Endothelial cell (in vitro differentiated cells): ENCODE measurements at regions not wholly inside any gene's neighbourhood (a gene's known extent, or its start where the extent isn't known, plus 50 kb on each side); places are given as distances from the start of the nearest gene placed in this dataset.

Experiments
- DNase-seq: peaks from one replicate; pipeline ENCODE4 v3.0.0; 2021; ENCODE audit warnings: low spot score
- H3K27ac Mint-ChIP-seq: one replicate; pipeline ENCODE4 v1.8.0; 2021; ENCODE audit warnings: mixed read lengths, inconsistent platforms; ENCODE audit not compliant: unreplicated experiment
- H3K27me3 Mint-ChIP-seq: one replicate; pipeline ENCODE4 v1.8.0; 2021; ENCODE audit warnings: mild to moderate bottlenecking, moderate library complexity, mixed read lengths, inconsistent platforms; ENCODE audit not compliant: unreplicated experiment
- H3K36me3 Mint-ChIP-seq: one replicate; pipeline ENCODE4 v1.8.0; 2021; ENCODE audit warnings: mild to moderate bottlenecking, low read depth, mixed read lengths, inconsistent platforms; ENCODE audit not compliant: unreplicated experiment
- H3K4me1 Mint-ChIP-seq: one replicate; pipeline ENCODE4 v1.8.0; 2021; ENCODE audit warnings: mild to moderate bottlenecking, mixed read lengths, inconsistent platforms; ENCODE audit not compliant: unreplicated experiment
- H3K4me3 Mint-ChIP-seq: one replicate; pipeline ENCODE4 v1.8.0; 2021; ENCODE audit warnings: mild to moderate bottlenecking, mixed read lengths, inconsistent platforms; ENCODE audit not compliant: unreplicated experiment
- H3K9me3 Mint-ChIP-seq: one replicate; pipeline ENCODE4 v1.8.0; 2021; ENCODE audit warnings: mixed read lengths, inconsistent platforms; ENCODE audit not compliant: unreplicated experiment
- CTCF ChIP-seq: fragments of 200-600 bp; sonication (generic); IDR thresholded peaks from one replicate; pipeline ENCODE4 v1.5.0; 2021; ENCODE audit warnings: antibody characterized with exemption; ENCODE audit not compliant: unreplicated experiment

- H3K4me1 Mint-ChIP-seq, result no peaks in the 10 kb centered on the region
- H3K27ac Mint-ChIP-seq, result no peak overlapping the region
- H3K9me3 Mint-ChIP-seq, result no peaks in the 10 kb centered on the region
- DNase-seq, result no peak
- TF ChIP-seq CTCF, result no peak
- no peaks in the 10 kb centered on the region for H3K36me3 Mint-ChIP-seq
- H3K27me3 Mint-ChIP-seq, result no peaks in the 10 kb centered on the region
- no peak overlapping the region for H3K4me3 Mint-ChIP-seq
Measured at GRCh38 chr12:30092983-30093617, 309.4 kb upstream of the TMTC1 start.

- Mint-ChIP-seq H3K36me3 (no peaks in the 10 kb centered on the region), H3K27ac (no peak overlapping the region), H3K4me1 (no peaks in the 10 kb centered on the region), H3K27me3 (no peaks in the 10 kb centered on the region), H3K9me3 (no peaks in the 10 kb centered on the region), H3K4me3 (no peak overlapping the region)
- no peak for TF ChIP-seq CTCF
- DNase-seq, result no peak
Measured at GRCh38 chr12:30090258-30090657, 306.5 kb upstream of the TMTC1 start.

GRCh38 chr12:30088259-30088995 lies 304.7 kb upstream of the TMTC1 start:
- Mint-ChIP-seq H3K9me3 (no peaks in the 10 kb centered on the region), H3K27ac (no peak overlapping the region), H3K4me3 (no peak overlapping the region), H3K36me3 (no peaks in the 10 kb centered on the region), H3K4me1 (no peaks in the 10 kb centered on the region), H3K27me3 (no peaks in the 10 kb centered on the region)
- no peak for TF ChIP-seq CTCF
- DNase-seq, result no peak

- Mint-ChIP-seq H3K36me3 (no peaks in the 10 kb centered on the region), H3K27me3 (no peaks in the 10 kb centered on the region), H3K4me3 (no peak overlapping the region), H3K4me1 (no peaks in the 10 kb centered on the region), H3K27ac (no peak overlapping the region), H3K9me3 (no peaks in the 10 kb centered on the region)
- DNase-seq, result no peak
- TF ChIP-seq CTCF, result no peak
Measured at GRCh38 chr12:30082381-30082780, 298.6 kb upstream of the TMTC1 start.

GRCh38 chr12:30074916-30075315 lies 291.2 kb upstream of the TMTC1 start:
- Mint-ChIP-seq H3K36me3 (no peaks in the 10 kb centered on the region), H3K27me3 (no peaks in the 10 kb centered on the region), H3K9me3 (no peaks in the 10 kb centered on the region), H3K4me3 (no peak overlapping the region), H3K27ac (no peak overlapping the region), H3K4me1 (peaks cover 2% of the 10 kb centered on the region)
- no peak for DNase-seq
- no peak for TF ChIP-seq CTCF
